RPMI8226 (cell line): ENCODE measurements at regions not wholly inside any gene's neighbourhood (a gene's known extent, or its start where the extent isn't known, plus 50 kb on each side); places are given as distances from the start of the nearest gene placed in this dataset.
A peak's percentile ranks its signal among the peaks of the same experiment; 100 is the strongest.

Experiments
- DNase-seq: peaks from one replicate; pipeline ENCODE4 v3.0.0-alpha.2; 2015

DNA sequence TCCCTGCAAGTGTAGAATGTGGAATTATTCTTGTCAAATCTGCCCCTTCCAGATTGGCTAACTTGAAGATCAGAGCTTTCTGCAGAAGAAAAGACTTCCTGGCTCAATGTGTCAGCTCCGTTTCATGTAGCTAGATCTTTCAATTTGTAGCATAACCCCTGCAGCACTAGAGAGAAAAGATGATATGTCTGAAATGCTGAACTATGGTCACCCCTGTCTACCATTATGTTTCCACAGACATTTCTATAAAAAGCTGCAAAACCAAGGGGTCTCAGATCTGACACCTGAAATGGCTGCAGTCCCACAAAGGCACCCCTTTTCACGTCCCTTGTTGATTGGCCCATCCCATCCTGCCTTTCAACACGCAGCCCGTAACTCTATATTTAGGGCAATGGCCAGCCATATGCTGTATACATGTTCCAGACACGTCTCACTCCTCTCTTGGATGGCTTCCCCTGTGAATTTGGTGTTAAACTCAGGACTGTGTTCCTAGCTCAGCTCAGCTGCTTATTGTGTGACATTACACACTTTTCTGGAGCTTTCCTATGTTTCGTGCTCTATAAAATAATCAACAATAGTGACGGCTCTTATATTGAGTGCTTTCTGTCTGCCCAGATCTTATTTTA lies 648.6 kb upstream of the CELF2 start:
- no peak for DNase-seq

DNA sequence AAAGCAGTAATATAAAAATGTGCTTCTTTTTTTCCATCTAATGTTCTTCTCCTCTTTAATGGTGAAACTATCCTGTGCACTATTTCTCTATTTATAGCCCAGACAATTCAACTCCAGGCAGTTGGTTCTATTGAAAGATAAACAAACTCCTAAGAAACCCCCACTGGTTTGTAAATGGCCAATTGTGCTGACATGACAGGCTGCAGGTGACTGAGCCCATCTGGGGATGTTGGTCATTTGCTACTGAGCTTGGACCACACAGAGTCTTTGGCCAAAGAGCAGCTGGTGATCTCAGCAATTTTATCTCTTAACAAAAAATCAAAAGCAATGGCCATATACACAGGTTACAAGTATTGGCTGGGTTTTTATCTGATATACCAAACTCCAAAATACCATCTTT lies 631.8 kb upstream of the CELF2 start:
- no peak for DNase-seq

DNA sequence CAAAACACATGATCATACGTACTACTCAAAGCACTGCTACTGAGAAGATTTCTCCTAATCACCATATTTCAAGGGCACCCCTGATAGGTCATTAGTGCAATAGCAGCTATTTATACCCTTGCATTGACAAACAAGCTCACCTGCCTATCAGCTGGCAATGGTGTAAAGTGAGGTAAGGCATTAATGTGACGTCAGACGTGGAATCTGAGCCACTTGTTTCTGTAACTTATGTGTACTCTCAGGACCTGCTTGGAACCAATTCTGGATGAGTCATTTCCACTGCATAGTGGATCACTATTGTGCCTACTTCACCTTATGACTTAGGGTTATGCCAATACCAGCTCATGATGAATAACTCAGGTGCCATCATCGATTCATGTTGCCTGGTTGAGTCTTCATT lies 628.5 kb upstream of the CELF2 start:
- DNase-seq: no peak

DNA sequence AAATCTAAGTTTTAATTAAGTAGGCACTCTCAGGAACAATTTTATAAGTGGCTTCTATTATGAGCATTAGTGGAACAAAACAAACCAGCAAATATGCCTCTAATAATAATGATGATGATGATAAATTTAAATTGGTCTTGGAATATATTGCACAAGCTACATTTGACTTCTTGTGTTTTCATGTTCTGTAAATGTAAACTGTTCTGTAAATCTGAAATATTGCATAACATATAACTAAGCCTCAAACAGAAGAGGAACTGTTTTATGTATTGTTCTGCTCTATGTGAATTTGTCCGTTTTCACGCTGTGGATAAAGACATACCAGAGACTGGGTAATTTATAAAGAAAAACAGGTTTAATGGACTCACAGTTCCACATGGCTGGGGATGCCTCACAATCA lies 625.2 kb upstream of the CELF2 start:
- no peak for DNase-seq

DNA sequence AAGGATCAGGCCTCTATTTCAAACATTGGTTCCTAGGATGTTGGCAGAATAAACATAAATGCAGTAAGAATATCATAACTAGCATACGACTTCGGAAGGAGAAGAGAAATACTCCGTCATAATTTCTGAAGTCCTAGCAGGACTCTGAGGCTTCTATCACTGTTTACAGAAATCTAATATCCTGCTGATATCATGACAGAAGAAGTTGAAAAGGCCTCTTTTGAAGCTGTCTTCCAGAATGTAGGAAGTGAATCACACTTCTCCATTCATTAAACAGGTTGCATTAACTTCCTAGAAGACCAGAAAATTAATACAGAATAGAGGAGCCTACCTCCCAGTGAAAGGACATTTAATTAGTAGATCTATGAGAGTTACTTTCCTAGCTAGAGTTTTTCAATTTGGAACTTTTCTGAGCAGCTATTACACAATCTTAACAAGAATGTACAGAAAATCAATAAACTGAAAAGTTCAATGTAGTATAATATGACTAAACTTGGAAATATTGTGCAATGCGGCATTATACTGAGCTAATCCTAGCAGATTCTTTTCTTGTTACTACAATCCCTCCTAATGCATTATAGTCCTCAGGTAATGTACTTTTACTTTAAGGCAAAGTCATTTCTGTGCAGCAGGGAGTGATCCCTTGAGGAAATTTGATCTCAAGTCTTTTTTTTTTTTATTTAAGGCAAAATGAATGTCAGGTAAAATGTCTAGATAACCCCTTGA lies 622.6 kb upstream of the CELF2 start:
- DNase-seq: no peak

DNA sequence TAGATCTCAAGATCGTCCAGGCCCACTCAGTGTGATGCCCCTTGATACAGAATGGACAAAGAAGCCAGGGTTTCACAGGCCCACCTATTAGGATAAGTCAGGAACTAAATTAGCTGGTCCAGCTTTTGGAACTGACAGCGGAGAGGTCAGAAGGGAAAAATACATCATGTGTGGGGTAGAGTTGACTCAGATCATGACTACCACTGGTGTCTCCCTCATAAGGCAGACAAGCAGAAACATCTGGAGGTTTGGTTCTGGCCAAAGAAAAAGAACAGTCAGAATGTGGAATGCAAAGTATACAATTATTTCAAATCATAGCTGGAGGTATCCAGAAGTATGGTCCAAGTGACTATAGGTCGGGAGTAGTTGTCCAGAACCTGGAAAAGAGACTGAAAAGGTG lies 621.1 kb upstream of the CELF2 start:
- DNase-seq: no peak

DNA sequence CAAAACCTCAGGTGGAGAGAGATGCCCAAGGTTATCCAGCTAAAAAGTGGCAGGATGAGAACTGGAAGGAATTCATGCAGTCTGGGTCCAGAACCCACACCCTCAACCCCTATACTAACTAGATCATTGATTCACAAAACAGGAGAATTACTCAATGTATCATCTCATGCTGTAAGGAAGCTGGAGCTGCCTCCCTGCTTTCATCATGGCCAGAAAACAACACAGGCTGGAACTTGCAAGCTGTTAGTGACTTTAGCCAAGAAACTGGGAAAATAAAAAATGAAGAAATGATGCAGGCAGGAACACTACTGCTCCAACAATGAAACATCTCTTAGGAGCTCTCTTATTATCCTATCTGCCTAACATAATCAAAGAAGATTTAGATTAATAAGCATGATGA lies 619.8 kb upstream of the CELF2 start:
- DNase-seq: no peak

DNA sequence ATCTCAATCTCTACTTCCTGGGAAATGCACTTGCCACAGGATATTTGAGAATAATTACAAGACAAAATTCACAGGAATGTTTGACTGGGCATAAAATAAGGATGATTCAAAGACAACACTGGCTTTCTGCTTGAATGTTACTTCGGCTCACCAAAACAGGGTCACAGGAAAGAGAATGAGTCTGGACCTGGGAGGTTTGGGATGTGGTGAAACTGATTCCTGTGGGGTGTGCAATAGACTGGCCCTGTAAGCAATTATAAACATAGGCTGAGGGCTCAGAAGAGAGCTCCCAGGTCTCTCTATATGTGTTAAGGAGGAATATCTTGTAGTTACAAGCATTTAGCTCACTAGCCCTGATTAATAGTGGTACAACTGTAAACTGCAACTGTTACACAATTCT lies 613.9 kb upstream of the CELF2 start:
- DNase-seq: no peak

DNA sequence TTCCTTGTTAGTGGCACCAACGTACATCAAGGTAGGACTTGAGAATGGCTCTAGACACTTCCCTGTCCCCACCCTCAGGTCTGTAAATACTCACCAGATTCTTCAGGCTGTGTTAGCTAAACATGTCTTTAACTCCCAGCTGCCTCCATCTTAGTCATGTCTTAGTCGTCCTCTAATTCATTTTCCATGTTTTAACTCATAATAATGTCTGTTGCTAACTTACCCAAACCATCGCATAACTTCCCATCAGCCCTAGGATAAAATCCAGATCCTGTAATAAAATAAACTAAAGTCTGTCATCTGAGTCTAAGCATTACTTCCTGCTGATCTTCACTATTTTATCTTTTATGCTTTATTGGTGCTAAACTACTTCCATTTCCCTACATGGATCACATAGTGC lies 600.0 kb upstream of the CELF2 start:
- DNase-seq: no peak

DNA sequence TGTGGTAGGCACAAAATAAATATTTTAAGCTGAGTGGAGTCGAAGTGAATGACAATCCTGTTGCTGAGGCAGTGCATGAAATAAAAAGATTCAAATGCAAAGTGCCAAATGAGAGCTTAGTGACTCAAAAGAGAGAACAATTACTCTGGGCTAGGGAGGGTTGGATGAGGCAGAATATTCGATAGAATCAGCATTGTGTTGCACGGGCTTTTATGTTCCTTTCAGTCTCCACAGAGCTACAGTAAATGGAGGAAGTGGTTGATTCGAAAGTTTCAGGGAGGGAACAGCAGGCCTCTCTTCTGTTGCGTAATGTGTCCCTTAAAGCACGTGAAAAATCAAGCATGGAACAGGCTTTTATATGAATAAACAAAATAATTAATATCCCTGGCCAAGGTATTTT lies 599.3 kb upstream of the CELF2 start:
- peak; percentile 16 for DNase-seq

DNA sequence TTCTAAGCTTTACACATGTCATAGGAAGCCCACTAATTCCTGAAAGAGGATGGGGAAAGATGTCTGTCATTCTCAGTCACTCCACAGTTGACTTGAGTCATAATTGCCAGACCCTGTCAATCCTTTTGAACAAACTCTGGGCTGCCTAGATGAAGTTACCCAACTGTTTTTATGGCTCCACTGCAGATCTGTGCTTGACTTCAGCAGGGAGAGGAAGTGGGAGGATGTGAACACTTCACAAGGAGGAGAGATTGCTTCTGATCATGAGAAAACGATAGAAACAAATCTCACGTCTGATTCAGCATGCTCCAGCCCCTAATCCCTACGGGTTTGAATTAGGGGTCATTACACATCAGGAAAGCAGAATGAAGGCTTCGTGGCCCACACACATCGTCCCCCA lies 596.6 kb upstream of the CELF2 start:
- no peak for DNase-seq

DNA sequence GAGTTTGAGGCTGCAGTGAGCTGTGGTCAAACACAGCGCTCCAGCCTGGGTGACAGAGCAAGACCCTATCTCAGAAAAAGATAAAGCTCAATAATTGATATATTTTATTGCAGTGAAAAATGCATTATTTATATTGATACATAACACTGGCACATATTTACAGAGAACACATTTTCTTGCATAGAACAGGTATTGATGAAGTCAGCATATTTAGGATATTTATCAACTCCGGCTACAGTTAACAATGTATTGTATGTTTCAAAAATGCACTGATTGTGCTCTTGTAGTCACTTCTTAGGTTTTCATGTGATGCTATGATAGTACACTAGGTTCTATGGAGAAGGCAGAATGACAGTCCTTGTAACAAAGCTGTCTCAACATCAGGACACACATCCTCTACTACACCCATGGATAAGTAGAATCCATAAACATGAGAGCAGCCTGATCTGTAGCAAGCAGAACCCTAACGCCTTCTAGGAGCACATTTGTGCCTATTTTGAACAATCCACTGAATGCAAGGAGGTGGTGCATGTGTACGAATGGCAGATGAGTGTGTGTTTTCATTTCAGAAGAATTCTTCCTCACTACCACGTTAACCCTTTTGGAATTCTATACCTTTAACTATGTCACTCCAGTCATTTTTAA lies 586.1 kb upstream of the CELF2 start:
- no peak for DNase-seq

DNA sequence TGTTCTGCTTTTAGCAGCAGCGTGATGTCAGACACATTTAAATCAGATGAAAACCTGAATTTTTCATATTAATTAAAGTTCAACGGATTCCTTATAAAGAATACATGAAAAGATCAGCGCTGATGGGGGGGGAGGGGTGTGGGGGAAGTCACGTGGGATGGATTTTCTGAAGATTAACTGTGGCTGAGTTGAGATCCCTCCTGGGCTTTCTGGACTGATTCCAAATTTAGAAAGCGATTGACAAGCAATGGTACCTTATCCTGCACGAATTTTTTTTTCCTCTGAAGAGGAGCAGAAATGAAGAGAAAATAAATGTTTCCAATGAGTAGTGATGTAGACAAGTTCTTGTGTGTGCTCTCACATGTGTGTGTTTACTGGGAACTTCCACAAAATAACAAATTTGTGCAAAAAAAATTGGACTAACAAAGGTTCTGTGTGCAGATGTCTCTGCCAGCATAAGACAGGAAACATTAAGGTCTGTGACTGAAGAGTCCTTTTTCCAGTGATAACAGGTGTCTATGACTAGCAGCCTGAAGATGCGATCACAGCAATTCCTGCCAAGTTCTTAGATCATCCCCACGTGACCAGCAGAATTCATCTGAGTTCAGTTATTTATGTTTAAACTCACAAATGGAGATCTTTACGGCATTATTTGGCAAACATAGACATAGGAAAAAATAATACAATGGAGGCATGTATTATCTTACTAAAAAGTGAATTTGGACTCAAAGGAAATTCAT lies 585.2 kb upstream of the CELF2 start:
- no peak for DNase-seq

DNA sequence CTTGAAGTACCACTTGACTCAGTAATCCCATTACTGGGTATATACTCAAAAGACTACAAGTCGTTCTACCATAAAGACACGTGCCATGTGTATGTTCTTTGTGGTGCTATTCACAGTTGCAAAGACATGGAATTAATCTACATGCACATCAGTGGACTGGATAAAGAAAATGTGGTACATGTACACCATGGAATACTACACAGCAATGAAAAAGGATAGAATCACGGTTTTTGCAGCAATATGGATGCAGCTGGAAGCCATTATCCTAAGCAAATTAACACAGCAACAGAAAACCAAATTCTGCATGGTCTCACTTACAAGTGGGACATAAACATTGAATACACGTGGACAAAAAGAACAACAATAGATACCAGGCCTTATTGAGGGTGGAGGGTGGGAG lies 583.4 kb upstream of the CELF2 start:
- DNase-seq: no peak

DNA sequence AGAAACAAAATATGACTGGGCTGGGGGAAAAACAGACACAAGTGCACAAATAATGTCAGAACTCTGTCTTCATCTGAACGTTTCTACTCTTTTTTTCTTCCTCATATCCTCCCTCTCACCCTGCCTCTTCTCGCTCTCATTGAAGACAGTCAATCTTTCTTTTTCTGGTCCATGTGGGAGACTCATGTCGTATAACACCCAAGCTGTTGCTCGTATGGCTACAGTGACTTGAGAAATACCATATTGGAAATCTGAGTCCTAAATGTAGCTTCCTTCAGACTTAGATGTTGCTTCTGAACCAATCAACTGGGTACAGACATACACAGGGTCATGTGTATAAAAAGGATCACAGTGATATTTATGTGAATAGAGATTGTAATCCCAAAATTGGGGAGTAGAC lies 579.8 kb upstream of the CELF2 start:
- no peak for DNase-seq

DNA sequence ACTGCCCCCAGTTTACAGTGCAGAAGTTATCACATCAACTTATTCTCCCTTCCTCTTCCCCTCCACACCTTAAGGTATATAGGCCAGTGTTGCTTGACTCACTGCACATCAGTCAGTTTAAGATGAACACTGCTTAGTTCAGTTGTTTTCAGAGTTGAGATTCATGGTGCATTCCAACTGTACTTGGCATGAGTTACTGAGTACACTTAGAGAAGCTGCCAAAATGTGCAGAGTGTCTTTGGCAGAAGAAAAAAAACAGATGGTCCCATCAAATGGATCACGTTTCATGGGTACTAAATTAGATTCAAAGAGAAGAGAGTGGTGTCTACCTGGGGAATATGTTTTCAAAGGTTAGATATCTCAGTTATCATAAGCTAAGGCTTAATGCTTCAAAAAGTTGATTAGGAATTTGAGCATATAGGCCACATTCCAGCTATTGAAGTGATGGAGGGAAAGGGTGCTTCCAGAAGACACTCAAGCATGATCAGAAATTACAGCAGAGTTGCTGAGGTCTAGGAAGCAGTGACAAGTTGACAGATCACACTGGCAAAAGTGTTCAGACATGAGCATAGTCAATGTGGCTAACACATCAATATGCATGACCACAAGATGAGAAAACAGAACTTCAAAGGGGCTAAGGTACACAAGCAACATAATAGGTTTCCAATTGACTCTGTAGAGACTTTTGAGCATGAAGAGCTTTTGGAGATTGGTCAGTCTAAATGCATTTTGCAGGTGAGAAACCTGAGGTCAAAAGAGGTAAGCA lies 579.2 kb upstream of the CELF2 start:
- DNase-seq: no peak

DNA sequence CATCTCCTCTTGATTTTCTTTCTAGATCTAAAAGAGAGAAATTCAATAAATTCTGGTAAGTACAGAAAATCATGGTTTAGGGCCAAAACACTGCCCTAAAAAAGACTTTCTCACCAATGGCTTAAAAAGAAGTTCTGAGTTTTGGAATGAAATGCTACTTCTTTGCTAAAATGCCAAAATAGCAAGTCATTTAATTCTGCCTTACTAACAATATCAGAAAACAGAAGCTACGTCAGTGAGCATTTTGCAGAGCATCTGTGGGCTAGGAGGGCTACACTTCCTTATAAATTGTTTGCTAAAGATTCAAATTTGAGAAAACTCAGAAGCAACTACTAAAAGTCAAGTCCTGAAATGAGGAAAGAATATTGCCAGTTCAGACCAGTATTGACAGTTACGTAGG lies 560.8 kb upstream of the CELF2 start:
- no peak for DNase-seq

DNA sequence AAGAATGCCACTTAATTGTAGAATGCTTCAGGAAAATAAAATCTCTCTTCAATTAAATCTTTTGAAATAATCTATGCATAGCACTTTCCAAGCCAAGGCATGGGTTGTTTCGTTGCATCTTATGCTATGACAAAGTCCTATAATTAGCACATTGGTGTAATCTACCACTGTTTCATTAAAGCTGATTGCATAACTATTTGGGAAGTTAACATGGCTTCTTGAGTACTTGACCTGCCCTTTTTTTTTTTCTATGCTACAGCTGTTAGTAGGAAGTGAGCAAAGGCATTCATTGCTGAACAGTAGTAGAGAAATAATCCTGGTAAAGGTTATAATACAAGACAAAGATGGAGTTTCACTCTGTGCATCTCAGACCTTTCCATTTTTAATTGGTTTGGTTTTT lies 557.2 kb upstream of the CELF2 start:
- DNase-seq: no peak

DNA sequence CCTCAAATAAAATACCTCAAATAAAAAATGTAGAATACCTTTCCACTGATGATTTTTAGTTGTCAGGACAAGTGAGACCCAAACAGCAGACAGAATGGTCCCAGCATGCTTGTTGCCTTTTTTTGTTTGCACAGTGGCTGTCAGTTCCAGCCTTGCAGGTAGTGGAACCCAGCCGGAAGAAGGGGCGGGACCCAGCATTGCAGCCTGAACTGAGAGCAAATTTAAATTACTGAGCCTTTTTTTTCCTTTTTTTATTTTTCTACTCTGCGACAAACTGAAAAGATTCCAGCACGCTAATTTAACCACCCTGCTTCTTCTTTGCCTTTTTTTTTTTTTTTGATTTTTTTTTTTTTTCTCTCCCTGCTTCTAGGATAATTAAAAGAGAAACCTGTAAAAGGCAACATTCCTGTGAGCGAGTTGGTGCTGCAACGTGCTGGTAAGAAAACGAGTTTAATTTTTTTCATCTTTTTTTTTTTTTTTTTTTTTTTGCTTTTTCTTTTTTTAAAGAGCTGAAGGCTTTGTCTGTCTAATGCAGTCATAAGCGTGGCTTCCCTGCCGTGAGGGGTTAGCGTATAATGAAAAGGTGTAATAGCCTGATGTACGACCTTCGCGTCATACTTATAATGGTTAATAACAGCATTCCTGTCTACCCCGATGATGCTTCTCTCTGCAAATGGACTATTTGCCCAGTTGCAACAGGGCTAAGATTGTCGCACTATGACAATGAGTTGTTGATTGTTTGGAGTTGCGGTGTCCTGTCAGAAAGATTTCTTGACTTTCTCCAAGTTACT lies 555.3 kb upstream of the CELF2 start:
- no peak for DNase-seq

DNA sequence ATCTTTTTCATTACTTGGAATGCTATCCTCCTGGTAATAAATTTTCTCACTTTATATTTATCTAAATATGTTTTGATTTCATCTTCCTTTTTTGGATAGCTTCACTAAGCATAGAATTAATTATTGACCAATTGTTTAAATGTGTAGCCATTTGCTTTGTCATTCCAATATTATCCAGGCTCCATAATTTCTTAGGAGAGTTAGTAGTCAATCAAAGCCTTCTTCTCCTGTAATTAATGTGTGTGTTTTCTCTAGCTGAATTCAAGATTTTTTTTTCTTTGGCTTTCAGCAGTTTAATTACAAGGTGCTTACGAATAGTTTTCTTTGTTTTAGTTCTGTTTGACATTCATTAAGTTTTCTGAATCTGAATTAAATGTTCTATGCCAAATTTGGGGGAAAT lies 545.9 kb upstream of the CELF2 start:
- no peak for DNase-seq

DNA sequence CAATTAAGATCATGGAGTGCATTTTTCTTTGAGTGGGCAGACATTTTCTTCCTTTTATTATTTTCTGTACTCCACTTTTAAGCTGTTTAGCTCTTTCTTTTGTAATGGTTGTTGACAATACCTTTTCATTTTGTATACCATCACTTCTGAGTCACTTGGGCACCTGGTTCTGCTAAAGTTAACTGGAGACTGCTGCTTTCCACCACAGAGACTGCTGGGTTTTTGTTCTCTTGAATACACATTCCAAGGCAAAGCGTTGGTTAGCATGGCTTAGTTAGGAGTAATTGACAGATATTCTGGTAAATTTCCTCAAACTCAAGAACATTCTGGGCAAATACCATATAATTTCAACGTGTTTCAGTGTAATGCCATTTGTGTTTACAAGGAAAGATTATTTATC lies 541.9 kb upstream of the CELF2 start:
- no peak for DNase-seq

DNA sequence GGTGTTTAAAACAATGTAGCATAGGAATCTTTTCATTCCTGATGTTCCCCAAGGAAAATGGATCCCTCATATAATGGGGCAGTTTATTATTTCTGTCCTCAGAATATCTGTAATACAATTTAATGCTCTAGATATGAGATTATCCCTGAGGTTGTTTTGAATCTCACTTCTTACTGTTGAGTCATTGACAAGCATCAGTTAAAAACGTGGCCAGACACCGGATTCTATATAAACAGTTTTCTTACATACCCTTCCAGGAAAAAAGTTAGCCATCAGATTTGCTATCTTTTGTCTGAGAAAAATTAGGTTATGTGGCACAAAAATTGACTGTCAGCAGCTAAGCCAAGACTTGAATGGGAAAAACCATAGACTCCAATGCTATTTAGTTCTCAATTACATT lies 539.8 kb upstream of the CELF2 start:
- no peak for DNase-seq
